ENCODE measurements at regions not wholly inside any gene's neighbourhood (a gene's known extent, or its start where the extent isn't known, plus 50 kb on each side); places are given as distances from the start of the nearest gene placed in this dataset.

- no peak for ATAC-seq
- TF ChIP-seq RARB (CRISPR knock-in tag; IDR thresholded peaks at IDR 0.05) (no peak), CSDC2 (CRISPR knock-in tag; IDR thresholded peaks at IDR 0.05) (no peak), PPARA (CRISPR knock-in tag; IDR thresholded peaks at IDR 0.05; ENCODE audit: borderline replicate concordance) (no peak), CSRNP3 (CRISPR knock-in tag; IDR thresholded peaks at IDR 0.05) (no peak), PATZ1 (CRISPR knock-in tag; IDR thresholded peaks at IDR 0.05; ENCODE audit: borderline replicate concordance) (no peak), TOX (CRISPR knock-in tag; IDR thresholded peaks at IDR 0.05; ENCODE audit: borderline replicate concordance) (no peak), ESRRG (CRISPR knock-in tag; IDR thresholded peaks at IDR 0.05) (no peak), ZFP3 (CRISPR knock-in tag; IDR thresholded peaks at IDR 0.05) (no peak), ISL1 (CRISPR knock-in tag; IDR thresholded peaks at IDR 0.05) (no peak), ZNF565 (CRISPR knock-in tag; conservative IDR thresholded peaks at IDR 0.05; ENCODE audit: low read depth) (no peak), BACH2 (CRISPR knock-in tag; IDR thresholded peaks at IDR 0.05; ENCODE audit: borderline replicate concordance) (no peak), OSR1 (CRISPR knock-in tag; IDR thresholded peaks at IDR 0.05) (no peak), POU6F1 (CRISPR knock-in tag; IDR thresholded peaks at IDR 0.05; ENCODE audit: borderline replicate concordance, low read depth) (no peak), TSHZ2 (CRISPR knock-in tag; IDR thresholded peaks at IDR 0.05) (no peak), ARNTL (CRISPR knock-in tag; IDR thresholded peaks at IDR 0.05; ENCODE audit: borderline replicate concordance, low read depth) (no peak), ZNF70 (CRISPR knock-in tag; IDR thresholded peaks at IDR 0.05) (no peak), ZFP30 (CRISPR knock-in tag; IDR thresholded peaks at IDR 0.05) (no peak), ZC3H10 (CRISPR knock-in tag; IDR thresholded peaks at IDR 0.05) (no peak), CREB5 (CRISPR knock-in tag; IDR thresholded peaks at IDR 0.05; ENCODE audit: low read depth) (no peak), GLIS3 (CRISPR knock-in tag; IDR thresholded peaks at IDR 0.05) (no peak)
These were observed 1299.0 kb upstream of the B3GALT2 start for GRCh38 chr1:194485432-194485831.

GRCh38 chr1:194478731-194479130 is 1292.3 kb upstream of the B3GALT2 start:
- ATAC-seq, result no peak
- TF ChIP-seq ZC3H10 (CRISPR knock-in tag; IDR thresholded peaks at IDR 0.05), result no peak

GRCh38 chr1:194477908-194478307 is 1291.5 kb upstream of the B3GALT2 start:
- TF ChIP-seq TOX (CRISPR knock-in tag; IDR thresholded peaks at IDR 0.05; ENCODE audit: borderline replicate concordance) (no peak), OSR1 (CRISPR knock-in tag; IDR thresholded peaks at IDR 0.05) (no peak), ZC3H10 (CRISPR knock-in tag; IDR thresholded peaks at IDR 0.05) (no peak), TSHZ2 (CRISPR knock-in tag; IDR thresholded peaks at IDR 0.05) (no peak), CSDC2 (CRISPR knock-in tag; IDR thresholded peaks at IDR 0.05) (no peak), GLIS3 (CRISPR knock-in tag; IDR thresholded peaks at IDR 0.05) (no peak)
- ATAC-seq, result no peak
